NCI-H187 (cell line): ENCODE measurements at regions not wholly inside any gene's neighbourhood (a gene's known extent, or its start where the extent isn't known, plus 50 kb on each side); places are given as distances from the start of the nearest gene placed in this dataset.
A peak's percentile ranks its signal among the peaks of the same experiment; 100 is the strongest.

Experiments
- DNase-seq, 2 experiments: peaks; one replicate each; lab custom pipeline; 2025; lab: John Stamatoyannopoulos, UW

DNA sequence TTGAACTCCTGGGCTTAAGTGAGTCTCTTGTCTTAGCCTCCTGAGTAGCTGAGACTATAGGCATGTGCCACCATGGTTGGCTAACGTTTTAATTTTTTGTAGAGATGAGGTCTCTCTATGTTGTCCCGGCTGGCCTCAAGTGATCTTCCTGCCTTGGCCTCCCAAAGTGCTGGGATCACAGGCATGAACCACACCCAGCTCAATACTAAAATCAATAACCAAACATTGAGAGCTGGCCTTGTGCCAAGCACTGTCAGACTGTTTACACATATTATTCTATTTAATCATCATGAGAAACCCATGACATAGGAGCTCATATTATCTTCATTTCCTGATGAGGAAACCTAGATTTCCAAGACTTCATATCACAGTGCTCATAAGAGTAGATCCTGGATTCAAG is 251.2 kb downstream of the BAMBI start:
- DNase-seq = no peak

DNA sequence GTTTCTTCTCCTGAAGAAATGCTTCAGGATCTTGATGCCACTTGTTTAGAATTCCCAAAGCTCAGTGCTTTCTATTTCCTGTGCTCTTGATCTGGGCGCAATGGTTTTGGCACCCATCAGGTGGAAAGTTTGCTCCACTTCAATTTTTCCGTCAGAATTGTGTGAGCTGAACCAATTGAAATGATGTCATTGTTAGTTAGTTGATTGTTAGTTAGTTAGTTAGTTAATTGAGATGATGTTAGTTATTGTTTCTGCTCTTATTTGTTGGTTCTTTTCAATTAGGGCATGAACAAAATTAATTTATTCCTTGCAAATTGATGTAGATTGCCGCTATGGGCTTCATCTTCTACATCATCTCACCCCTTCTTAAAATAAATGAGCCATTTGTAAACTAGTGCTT is 252.6 kb downstream of the BAMBI start:
- DNase-seq = no peak

DNA sequence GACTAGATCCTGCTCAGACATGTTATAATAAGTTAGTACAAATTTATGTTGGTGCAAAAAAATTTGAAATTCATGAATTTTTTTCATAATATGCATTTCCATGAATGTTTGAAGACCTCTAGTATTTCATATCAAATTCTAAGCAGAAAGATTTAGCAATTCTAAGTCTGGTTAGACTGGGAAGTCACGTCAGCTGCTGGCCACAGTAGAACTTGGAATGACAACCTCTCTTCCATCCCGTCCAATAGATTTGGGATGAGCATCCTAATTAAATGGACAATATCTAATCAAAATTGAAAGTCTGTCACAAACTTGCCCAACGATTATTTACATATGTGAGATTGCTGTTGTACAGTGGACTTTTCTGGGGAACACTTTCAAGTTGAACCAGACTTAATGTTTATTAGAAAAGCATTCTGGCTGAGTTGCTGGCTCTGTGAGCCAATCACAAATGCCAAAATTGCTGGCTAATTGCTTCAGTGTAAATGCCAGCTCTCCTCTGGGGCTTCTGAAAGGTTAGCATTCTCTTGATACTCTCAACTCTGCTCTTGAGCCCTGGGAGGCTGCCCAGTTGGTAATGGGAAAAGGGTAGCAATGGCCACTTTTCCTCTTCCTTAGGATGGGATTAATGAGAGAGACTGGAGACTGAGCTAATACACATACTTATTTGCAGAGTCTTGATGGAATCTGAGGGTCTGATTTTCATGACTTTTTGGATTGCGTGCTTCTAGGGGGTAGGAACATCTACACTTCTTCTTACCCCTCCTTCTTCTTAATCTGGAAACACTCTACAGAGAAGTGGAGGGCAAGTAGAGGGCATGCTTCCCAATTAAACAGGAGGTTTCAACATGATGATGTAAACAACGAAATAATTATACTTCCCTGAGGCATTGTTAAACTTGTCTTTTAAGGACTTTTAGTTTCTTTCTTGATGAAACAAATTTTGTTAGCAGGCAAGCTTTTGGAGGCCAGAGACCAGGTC is 253.5 kb downstream of the BAMBI start:
- DNase-seq = no peak

DNA sequence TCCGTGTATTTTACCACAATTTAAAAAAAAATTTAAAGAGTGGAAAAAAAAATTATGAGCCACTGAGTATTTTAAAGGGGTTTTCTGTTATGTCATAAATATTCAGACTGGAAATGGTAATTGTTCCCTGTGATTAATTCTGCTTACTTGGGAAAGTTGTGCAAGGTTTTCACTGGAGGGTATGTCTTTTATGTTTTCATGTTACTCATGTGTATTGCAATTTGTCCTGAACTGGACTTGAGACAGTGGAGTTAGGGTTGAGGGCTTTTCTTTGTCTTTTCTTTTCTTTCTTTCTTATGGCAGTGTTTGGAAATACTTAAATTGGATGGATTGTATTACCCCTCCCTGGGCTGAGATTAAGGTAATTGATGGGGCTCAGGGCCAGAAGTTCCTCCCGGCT is 257.7 kb downstream of the BAMBI start:
- DNase-seq = no peak

GRCh38 chr10:28937959-28938358 is 260.6 kb downstream of the BAMBI start:
- DNase-seq = no peak

DNA sequence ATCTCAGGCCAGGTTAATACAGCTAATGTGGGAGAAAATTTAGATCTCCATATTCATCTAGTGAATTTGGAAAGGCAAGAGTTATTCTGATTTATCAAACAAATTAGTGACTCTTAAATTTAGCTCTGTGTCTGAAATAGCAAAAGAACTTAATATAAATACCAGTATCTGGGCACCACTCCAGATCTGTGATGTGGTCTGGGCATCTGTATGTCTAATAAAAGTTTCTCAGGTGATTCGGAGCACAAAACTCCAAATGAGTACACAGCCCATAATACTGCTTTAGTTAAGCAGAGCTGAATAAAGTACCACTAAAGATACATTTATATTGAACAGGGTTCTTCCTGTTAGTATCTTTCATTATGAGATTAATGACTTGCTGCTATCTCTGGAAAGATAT is 261.4 kb downstream of the BAMBI start:
- no peak for DNase-seq

DNA sequence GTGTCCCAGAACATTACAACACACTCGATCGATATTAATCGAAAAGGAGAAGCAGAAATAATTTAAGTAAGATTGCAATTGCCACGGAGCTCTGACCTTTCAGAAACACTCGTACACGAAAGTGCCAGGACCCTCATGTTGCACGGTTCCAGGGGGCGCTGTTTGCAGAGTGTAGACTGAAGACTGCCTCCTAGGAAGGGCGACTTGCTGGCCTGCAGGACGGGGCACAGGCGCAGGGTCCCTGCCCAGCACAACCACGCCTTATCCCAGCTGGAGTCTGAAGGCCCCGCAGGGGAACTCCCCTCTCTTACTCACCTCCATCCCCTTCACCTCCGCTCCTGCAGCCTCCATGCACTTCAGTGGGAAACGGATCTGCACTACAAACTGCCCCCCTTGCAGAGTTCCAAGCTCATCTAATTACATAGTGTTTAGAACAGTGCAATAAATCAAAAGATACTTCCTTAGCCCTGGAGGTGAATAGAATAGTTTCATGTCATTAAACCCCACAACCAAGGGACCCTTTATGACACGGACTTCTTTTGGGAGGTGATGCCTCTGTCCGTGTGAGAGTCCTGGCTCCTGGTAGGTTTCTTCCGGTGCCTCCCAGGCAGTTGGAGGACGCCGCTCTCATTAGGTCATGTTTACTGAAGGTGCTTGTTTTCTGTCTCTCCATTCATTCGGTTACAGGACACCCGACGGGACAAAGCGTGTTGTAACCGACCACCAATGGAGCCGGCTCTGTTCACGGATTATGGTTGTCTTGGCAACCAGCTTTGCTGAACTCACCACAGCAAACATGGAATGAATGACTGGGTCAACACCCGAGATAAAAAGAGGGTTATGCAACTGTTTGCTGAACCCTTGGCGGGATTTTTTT is 262.2 kb downstream of the BAMBI start:
- DNase-seq = peak; percentile 5 to 18

GRCh38 chr10:28940158-28940888 is 263.0 kb downstream of the BAMBI start:
- no peak for DNase-seq

- DNase-seq = no peak
These were observed 264.7 kb downstream of the BAMBI start for GRCh38 chr10:28942012-28942411.

DNA sequence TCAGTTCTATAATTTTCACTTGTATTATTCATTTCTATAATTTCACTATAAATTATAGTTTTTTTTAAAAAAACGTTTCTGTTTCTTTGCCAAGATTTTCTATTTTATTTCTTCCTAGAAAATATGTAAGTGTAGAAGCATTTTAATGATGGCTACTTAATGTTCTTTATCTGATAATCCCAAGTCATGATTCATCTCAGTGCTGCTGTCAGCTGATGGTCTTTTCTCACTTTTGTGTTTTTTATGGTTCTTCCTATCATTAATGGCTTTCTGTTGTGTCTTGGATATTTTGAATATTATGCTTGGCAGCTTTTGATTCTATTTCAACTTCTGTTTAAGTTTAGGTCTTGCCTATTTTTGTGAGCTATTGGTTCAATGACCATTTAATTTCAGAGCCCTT is 268.6 kb downstream of the BAMBI start:
- DNase-seq = no peak

GRCh38 chr10:28946479-28946878 is 269.2 kb downstream of the BAMBI start:
- no peak for DNase-seq

DNA sequence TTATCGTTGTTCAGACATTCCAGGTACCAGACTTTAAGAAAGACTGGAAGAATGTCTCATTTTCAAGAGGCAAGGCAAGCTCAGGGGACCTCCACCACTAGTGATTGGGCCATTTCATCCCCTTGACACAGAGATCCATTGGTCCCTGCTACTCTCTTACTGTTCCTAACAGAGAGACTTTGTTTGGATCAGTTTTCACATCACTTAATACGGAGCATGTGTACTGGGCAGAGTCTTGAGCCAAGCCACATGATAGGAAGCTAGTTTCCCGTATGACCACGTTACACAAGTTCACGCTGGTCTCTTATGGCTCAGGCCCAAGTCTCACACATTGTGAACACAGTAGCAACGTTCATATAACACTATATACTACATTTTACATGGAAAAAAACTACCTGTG is 269.9 kb downstream of the BAMBI start:
- no peak for DNase-seq

GRCh38 chr10:28948046-28948445 is 270.7 kb downstream of the BAMBI start:
- DNase-seq = no peak

- DNase-seq = no peak
These were observed 272.0 kb downstream of the BAMBI start for GRCh38 chr10:28949005-28950004.

DNA sequence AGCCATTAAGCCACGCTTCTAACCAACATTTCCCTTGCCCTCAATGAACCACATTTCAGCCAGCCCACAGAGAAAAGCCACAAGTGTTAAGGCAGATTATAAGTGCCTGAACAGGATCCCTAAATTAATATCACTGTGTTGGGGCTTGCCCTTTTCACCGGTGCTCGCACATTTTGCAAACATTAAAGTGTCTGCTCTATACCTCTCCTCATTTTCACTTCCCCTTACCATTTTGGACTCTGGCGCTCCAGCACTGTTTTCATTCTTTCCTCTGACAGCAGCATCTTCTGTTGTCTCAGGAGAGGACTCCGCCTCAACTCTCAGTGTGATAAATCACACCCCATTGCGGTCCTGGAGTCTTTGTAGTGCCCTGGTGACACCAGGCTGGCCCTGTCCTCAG is 274.2 kb downstream of the BAMBI start:
- DNase-seq = no peak

DNA sequence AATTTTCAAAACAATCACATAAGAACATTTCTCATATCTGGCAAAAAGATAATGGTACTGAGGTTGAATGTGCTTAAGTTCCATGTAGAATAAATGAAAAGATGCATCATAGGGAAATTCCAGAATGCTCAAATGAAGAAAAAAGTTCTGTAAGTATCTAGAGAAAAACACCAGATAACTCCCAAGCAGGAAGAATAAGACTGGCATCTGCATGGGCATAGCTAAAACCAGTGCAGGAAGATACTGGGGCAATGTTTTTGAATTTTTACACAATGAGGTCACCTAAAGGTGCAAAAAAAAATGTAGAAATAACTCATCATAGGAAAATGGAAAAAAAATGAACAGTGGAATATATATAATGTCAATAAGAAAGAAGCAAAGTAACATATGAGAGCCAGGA is 275.2 kb downstream of the BAMBI start:
- DNase-seq = no peak

- DNase-seq = no peak
These were observed 276.9 kb downstream of the BAMBI start for GRCh38 chr10:28954211-28954610.

GRCh38 chr10:28958468-28958867 is 281.1 kb downstream of the BAMBI start:
- DNase-seq = no peak

DNA sequence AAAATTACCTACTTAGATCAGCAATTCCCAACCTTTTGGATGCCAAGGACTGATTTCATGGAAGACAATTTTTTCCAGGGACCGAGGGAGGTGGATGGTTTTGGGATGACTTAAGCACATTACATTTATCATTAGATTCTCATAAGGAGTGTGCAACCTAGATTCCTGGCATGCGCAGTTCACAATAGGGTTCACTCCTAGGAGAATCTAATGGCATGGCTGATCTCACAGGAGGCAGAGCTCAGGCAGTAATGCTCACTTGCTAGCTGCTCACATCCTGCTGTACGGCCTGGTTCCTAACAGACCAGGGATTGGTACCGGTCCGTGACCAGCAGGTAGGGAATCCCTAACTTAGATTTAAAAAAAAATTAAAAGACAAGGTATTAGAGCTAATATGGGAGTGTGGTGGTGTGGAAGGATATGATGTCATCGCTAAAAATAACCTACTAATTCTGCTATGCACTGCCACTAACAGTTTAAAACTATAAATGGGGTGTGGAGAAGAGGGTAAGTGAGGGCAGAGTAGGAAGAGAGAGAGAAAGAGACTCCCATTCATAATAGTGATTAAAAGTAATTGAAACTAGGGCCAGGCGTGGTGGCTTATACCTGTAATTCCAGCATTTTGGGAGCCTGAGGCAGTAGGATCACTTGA is 282.7 kb downstream of the BAMBI start:
- no peak for DNase-seq

GRCh38 chr10:28962768-28963167 is 285.4 kb downstream of the BAMBI start:
- DNase-seq = no peak
